ENCODE measurements at regions not wholly inside any gene's neighbourhood (a gene's known extent, or its start where the extent isn't known, plus 50 kb on each side); places are given as distances from the start of the nearest gene placed in this dataset.
"Not testable (repeated sequence)": the region's sequence is repeated elsewhere in the genome, so short reads cannot be mapped to it uniquely, and the experiment has no call there.

- TF ChIP-seq CTCF (IDR thresholded peaks at IDR 0.05; ENCODE audit: low read depth, low read length) = no peak
- no peak for DNase-seq (ENCODE audit: extremely low read depth, low read depth)
These were observed 88.4 kb upstream of the SGK1 start for GRCh38 chr6:134406311-134406710.

GRCh38 chr6:134405386-134406087 lies 87.6 kb upstream of the SGK1 start:
- TF ChIP-seq CTCF (IDR thresholded peaks at IDR 0.05; ENCODE audit: low read depth, low read length) = no peak
- DNase-seq (ENCODE audit: extremely low read depth, low read depth) = no peak

GRCh38 chr6:134403312-134403711 lies 85.4 kb upstream of the SGK1 start:
- DNase-seq (ENCODE audit: extremely low read depth, low read depth) = not testable (repeated sequence)

GRCh38 chr6:134402372-134402984 lies 84.6 kb upstream of the SGK1 start:
- no peak for DNase-seq (ENCODE audit: extremely low read depth, low read depth)
- no peak for TF ChIP-seq CTCF (IDR thresholded peaks at IDR 0.05; ENCODE audit: low read depth, low read length)

GRCh38 chr6:134400941-134401340 lies 83.0 kb upstream of the SGK1 start:
- DNase-seq (ENCODE audit: extremely low read depth, low read depth) = no peak
- TF ChIP-seq CTCF (IDR thresholded peaks at IDR 0.05; ENCODE audit: low read depth, low read length) = no peak

- DNase-seq (ENCODE audit: extremely low read depth, low read depth) = no peak
- TF ChIP-seq CTCF (IDR thresholded peaks at IDR 0.05; ENCODE audit: low read depth, low read length) = no peak
These were observed 80.5 kb upstream of the SGK1 start for GRCh38 chr6:134398453-134398852.

- no peak for TF ChIP-seq CTCF (IDR thresholded peaks at IDR 0.05; ENCODE audit: low read depth, low read length)
- no peak for DNase-seq (ENCODE audit: extremely low read depth, low read depth)
These were observed 79.8 kb upstream of the SGK1 start for GRCh38 chr6:134397676-134398075.

- no peak for DNase-seq (ENCODE audit: extremely low read depth, low read depth)
- TF ChIP-seq CTCF (IDR thresholded peaks at IDR 0.05; ENCODE audit: low read depth, low read length) = no peak
These were observed 77.0 kb upstream of the SGK1 start for GRCh38 chr6:134394905-134395304.

Data from AG09319 (cell line).